SK-N-DZ (cell line): ENCODE measurements at regions not wholly inside any gene's neighbourhood (a gene's known extent, or its start where the extent isn't known, plus 50 kb on each side); places are given as distances from the start of the nearest gene placed in this dataset.

Experiments
- DNase-seq: peaks from one replicate; pipeline ENCODE4 v3.0.0-alpha.2; 2015; ENCODE audit warnings: low spot score

DNA sequence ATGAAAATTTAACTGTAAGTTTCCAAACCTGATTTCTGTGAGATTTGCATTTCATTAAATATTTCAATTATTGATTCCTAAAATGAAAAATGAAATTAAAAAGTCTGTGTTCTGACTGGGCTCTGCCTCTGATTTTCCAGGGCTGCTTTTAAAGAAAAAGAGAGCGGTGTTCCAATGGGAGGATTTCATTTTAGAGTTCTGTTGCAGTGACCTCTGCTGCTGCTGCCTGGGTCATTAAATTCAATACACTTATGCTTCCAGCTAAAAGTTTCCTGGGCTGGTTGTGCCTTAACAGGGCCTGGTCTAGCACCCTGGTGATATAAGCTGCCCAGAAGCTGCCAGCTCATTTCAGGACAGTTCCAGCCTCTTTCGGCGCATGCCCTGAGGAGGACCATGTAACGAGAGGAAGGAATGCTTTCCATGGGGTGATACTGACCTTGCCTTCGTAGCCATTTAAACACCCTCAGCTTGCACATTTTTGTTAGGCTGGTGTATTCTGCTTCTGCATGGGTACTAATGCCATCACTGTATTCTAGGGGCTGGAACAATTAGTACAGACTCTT, 93.3 kb downstream of the TMEM174 start:
- DNase-seq = no peak

DNA sequence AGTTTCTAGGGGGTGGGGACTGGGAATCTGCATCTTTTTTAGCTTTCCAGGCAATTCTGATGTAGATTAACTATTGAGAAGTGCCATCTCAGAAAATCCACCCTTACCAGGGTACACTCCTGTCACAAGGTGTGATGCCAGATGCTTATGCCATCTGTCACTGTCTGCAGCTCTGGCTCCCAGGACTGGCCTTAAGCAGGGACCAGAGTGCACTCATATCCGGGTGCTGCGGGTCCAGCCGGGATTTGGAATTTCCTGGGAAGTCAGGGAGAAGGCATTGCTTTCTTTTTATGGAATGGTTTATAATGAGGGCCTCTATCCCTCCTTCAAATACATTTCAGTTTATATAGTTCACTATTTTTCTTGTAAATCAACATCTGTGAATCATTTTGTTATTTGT, 92.6 kb downstream of the TMEM174 start:
- no peak for DNase-seq

DNA sequence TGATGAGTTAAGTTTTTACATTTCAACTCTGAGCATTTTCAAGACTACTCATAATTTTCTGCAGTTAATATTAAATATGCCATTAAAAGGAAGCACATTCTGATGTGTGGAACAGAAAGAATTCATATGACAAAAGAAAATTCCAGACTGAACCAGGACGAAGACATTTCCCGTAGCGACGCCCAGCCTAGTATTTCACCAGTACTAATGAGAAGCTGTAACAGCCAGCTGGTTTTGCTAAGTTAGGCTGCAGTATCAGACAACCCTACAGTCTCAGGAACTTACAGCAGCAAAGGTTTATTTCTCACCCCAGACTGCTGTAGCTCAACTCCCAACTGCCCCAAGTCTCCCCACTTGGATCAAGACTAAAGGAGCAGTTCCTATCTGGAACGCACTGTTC, 91.6 kb downstream of the TMEM174 start:
- DNase-seq = no peak

DNA sequence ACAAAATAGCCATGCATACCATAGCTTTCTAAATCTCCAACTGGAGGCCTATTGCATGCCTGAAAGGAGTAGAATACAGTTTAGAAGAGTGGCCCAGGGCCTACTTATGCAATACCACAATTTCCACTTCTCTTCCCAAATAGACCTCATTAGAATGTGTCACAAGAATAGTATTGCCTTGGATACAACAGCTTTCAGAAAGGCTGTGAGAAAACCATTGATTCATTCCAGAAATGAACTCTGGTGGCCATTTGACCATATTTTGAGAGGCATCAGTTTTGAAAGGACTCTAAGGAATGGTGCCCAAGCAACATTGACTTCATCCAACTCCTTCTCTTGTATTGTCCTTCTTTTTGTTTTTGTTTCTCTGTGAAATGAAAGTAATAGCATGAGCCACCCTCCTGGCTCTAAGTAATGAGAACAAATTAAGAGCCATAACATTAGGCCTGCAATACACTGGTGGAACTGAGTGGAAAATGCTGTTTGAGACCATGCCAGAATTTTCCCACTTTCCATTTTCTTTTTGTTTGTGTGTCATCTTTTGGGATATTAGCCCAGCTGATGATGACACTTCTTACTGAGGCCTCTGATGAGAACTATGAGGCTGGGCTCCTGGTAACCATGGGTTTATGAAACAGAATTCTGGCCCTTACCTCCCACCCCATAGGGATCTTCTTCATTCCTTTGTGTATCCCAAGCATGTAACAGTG, 90.2 kb downstream of the TMEM174 start:
- no peak for DNase-seq

DNA sequence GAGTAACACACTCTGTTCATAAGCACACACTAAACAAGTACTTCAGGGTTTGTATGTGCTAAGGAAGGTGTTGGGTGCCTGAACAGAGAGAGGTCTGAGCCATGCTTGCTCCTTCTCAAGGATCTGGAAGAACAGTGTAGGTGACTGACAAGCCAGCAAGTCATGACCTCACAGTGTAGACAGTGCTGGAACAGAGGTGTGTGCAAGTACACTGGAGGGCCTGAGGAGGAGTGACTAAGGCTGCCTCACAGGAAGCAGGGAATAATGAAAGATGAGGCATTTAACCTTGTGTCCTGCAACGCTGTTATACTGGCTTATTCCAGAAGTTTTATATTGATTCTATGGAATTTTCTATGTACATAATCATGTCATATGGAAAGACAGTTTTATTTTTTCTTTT, 83.9 kb downstream of the TMEM174 start:
- DNase-seq = no peak

DNA sequence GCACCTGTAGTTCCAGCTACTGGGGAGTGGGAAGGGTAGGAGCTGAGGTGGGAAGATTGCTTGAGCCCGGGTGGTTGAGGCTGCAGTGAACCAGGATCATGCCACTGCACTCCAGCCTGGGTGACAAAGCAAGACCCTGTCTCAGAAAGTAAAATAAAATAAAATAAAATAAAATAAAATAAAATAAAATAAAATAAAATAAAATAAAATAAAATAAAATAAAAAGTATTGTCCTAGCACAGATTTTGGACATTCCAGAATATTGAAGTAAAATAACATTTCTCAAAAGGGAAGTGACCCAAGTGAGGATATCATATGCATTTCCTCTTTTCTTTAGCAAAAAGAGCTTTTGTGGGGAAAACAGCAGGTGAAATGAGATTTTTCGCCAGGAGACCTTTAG, 83.5 kb downstream of the TMEM174 start:
- DNase-seq = no peak

DNA sequence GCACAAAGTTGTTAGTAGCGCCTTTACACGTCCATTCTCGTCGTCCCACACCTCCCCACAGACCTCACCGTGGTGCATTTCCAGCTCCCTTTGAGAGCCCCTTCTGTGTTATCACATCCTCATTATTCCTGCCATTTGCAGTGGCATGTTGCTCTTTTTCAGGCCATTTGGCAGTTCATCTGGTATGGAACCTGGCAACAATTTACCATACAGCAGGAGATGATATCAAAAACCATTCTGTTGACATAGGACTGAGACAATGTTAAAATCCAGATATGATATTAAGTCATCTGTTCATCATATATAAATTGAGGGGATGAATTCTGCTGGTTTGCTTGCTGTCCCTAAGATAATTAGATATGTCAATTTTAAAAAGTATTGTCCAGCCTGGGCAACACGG, 83.0 kb downstream of the TMEM174 start:
- no peak for DNase-seq

DNA sequence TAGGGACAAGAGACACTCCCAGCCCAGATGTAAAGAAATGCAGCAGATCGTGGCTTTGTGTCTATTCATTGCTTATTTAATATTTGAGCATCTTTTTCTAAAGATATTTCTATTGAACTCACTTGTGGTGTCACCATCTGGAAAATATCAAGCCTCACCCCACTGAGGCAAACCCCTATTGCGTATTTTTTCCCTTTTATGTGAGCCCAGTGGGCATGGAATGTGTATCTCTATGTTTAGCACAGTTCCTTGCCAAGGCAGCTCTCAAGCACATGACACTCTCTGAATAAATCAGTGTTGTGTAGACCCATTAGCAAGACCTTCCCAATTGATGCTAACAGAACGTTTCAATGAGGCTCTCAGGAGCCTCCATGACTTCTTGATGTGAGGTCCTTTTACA, 81.6 kb downstream of the TMEM174 start:
- no peak for DNase-seq

DNA sequence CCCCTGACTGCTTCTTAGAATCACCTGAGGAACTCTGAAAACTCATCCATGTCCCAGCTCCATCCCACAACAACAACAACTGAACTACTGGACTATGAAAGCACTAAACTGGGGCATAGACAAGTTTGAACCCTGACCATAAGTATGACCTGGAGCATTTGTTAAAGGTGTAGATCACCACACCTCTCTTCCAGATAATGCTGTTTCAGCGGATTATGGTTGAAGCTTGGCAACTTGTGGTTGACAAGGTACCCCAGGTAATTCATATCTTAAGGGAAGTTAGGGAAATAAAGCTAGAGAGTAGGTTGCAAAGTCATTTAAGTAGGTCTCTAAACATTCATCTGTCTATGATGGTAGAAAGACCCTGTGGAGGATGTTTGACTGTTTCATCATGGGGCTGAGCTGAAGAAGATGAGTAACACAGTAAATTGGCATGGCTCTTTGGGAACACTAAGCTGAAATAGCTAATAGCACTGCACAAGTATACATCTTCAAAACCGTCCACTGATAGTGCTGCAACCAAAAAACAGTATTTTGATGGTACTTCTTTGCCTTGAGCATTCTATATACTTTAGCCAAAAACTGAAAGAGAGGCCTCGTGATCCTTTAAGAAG, 80.2 kb downstream of the TMEM174 start:
- DNase-seq = no peak

DNA sequence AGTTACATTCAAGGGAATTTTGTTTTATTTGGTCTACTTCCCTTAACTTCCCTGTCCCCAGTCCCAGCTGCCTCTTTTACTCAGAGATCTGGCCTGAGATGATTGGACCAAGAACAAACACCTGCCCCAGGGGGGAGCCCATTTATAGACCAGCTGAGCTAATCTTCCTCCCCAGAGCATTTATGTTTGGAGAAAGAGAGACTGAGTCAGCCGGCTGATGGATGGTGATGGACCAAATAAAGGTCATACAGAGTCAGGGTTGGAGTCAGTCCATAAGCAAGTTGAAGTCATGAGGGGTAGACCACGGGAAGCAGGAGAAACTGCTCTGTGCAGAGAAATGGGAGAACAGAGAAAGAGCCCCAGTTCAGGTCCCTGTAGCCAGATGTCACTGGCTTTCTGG, 77.7 kb downstream of the TMEM174 start:
- DNase-seq = no peak

DNA sequence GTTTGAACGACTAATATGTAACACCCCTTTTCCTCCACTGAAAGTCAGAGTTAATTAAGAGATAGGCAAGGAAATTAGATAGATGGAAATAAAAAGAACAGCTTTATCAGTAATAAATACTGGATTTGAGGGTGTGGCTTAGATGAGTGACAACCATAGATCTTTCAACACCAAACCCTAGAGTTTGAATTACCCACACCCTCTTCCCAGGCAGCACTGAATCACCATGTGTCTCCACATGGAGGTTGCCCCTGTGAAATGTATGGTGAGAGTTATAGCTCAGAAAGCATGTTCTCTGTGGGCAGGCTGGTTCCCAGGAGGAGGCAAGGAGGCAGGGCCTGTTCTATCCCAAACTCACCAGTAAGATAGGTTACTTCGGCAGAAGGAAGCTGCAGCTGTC, 69.7 kb downstream of the TMEM174 start:
- DNase-seq = no peak

DNA sequence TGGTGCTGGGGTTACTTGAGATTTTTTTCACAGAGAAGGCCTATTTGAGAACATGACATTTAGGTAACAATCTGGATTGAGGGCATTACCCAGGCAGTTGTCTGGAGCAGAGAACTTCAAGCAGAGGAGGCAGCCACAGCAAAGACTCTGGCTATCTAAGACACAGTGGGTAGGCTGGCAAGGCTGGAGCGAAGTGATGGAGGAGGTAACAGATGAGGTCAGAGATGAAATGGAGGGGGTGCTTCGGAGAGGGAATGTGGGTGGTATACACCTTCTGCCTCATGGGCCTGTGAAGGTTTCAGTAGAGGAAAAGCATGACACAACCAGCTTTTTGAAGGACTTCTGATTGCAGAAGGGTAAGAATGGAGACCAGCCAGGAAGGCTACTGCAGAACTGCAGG, 65.9 kb downstream of the TMEM174 start:
- no peak for DNase-seq

DNA sequence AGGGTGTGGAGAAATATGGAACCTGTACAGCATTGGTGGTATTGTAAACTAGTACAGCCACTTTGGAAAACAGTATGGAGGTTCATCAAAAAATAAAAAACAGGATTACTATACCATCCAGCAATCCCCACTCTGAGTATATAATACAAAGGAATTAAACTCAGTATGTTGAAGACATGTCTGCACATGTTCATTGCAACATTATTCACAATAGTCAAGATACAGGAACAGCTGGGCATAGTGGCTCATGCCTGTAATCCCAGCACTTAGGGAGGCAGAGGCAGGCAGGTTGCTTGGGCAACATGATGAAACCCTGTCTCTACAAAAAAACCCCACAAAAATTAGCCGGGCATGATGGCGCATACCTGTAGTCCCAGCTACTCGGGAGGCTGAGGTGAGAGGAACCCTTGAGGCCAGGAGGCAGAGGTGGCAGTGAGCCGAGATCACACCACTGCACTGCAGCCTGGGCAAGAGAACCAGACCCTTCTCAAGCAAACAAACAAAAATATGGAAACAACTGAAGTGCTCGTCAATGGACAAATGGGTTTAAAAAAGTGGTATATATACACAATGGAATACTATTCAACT, 63.6 kb downstream of the TMEM174 start:
- DNase-seq = no peak

DNA sequence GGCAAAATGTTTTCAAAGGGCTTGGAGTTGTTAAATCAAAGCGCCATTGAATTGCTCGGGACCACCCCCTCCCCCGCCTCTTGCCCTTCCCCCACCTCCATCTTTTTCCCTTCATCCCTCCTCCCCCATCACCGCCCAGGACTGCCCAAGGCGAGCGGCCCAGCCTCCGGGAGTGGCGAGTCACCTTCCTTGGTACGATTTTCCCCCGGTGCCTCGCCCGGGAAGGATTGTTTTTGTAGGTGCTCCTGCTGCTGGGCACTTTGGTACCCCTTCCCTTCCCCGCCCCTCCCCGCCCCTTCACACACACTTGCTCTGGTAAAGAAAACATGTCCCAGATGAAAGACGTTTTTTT, 61.2 kb downstream of the TMEM174 start:
- DNase-seq = no peak

DNA sequence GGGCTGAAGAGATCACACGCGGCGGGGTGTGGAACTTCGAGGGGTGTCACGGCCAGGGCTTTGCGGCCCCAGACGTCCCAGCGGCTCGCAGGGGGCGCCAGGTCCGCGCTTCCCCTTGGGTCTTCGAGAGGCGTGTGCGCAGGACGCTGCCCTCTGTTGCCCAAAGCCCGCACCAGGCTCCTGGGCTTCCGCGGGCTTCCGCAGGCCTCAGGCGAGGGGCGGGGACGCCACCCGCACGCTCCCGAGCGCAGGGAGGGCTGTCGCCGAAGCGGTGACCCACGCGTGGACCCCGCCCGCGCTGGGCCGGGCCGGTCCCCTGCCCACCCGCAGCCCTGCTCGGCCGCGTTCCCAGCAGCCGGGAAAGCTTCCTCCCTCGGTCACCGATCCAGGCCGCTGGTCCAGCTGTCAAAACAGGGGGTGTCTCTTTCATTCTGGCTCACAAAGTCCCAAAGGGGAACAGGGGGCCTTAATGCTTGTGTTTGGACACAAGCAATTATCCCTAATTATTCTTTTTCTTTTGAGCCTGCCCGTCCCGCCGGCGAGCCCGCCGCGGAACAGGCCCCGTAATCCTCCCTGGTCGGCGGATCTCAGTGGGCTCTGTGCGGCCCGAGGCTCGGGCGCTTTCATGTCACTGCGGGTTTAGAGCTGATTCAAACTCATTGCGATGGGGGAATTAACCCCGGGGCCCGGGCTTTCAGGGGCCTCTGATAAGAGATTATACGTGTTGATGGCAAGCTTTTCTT, 60.6 kb downstream of the TMEM174 start:
- no peak for DNase-seq

DNA sequence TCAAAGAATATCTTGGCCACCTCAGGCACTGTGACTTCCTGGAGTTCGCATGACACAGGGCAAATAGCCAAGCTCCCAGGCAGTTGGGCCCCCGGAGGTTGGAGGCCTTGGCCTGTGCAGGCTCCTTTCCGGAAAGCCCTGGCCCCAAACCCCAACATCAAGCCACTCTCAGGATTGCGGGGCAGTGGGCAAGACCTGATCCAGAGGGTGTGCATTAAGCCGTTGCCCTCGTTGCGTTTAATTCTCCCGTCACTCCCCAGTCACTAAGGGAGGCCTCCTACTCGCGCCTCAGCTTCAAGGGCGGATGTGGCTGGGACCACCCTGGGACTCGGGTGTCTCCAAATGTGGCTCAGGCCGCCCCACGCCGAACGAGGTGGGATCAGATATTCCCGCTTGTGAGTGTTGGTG, 60.1 kb downstream of the TMEM174 start:
- no peak for DNase-seq

DNA sequence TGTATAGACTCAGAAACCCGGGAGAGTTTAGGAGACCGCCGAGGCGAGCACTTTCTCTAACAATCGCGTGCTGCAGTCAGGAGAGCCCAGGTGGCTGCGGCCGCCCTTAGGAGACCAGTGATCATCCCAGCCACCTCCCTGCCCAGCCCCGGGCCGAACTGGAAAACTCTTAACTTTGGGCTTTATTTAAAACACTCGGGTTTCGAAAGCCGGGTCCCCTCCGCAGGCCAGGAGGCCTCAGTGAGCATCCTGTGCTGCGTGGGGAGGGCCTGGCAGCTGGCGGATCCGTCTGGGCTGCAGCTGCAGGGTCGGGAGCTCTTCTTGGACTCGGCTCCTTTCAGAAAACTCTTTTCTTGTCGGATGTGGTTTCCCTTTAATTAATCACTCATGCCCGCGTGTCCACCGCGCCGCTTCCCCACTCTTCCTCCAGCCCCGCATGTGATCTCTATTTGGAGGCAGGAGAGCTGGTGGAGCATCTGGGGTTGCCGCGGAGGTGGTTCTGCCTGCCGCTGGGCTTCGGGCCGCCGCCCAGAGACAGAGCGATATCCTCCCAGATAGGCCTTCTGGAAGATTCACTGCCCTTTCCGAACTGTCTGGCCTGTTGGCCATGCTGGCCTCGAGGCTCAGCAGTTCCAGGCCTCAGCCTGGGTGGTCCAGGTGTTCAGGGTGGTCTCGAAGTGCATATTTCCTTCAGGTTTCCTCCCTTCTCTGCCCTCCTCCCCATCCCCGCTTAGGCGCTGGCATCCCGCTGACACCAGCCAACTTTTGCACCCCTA, 59.5 kb downstream of the TMEM174 start:
- DNase-seq = no peak

DNA sequence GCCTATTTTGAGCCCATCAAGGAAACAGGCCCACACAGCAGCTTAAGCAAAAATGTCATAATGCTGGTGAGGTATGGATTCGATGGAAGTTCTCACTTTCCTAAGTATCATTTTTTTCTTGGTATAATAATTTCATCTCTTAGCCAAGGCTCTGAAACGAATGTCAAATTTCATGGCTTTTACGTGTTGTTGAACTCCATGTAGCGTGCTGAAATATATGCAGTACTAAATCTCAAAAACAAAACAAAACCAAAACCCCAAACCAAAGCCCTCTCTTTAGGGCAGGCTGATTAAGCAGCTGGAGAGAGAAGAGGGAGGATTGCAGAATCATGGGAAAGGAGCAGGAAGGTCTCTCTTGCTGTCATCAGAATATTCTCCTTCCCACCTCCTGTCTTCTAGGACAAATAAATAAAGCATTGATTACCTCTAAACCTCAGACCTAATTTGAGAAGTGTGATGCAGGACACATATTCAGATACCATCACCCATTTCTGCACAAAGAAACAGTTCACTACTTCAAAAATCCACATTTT, 58.3 kb downstream of the TMEM174 start:
- DNase-seq = no peak

DNA sequence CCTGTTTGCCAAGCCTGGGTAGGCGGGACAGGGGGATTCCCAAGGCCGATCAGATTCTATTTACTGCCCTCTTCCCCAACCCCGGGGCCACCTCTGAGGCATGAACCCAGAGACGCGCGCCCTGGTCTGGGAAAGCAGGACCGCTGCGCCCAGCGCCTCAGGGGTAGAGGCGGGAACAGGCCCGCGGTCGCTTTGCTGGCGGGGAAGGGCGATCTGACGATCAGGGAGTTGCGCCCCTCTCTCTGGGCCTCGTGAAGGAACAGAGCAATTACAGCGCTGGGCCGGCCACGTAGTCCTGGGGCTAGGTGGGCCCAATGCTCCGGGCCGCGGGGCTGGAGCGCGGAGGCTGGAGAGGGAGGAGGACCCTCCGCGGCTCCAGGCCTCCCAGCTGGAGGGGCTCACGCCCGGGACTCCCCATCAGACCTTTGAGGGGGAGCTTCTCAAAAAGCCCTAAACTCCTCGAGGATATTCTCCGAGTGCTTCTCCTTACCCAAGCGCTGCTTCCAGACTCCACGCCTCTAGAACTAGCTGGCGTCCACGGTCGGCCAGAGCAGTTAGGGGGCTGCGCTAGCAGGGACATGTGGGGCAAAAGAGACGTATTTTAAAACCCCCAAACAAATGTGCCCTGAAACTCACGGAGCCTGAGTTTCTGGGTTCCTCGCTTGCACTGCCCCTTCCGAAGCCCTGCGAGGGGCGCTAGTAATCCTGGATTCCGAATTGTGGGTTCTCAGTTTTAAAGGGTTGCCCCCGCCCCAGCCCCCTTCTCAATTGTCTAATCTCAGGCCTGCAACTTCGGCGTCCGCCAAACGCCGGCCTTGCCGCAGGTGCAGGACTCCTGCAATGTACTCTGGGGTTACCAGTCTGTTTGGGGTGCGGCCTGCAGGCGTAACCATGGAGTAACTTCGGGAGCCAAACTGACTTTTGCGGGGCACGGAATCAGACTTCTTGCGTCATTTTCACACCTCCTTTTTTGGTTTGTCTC, 57.6 kb downstream of the TMEM174 start:
- no peak for DNase-seq

DNA sequence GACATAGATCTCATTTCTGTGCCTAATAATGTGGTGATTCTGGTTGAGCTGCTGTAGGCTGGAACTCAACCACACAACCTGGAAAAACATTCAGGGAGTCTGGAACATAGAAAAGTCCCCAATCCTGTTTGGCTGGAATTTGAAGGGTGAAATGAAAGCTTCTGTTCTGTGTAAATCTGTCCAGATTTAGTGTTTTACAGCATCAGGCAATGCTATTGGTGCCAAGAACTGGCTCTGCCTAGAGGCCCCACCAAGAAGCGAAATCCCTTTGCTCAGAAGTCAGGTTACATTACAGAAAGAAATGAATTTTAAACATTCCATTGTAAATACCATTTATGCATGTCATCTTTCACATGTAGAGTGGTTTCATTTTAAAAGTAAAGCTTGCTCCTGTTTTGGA, 56.3 kb downstream of the TMEM174 start:
- no peak for DNase-seq
